Activated T-cell treated with anti-CD3 and anti-CD28 coated beads for 4 hours (primary cell): ENCODE measurements at regions not wholly inside any gene's neighbourhood (a gene's known extent, or its start where the extent isn't known, plus 50 kb on each side); places are given as distances from the start of the nearest gene placed in this dataset.

Experiments used
- DNase-seq: peaks from one replicate; pipeline ENCODE4 v3.0.0-alpha.2; 2020

DNA sequence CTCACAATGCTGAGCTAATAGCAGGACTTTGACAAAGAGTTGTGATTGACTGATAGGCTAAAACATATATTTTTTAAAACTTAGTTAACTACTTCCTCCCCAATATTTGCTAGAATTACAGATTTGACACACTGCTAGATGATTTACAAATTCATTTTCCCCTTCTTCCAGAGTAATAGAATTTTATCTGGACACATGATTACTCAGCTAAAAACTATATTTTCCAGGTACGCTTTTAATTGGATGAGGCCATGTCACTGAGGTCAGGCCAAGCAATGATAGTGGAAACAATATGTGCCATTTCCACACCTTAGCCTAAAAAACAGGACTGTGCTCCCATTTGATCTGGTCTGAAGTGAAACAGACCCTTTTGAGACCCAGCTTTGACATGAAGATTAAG is 193.3 kb upstream of the PGRMC2 start:
- DNase-seq: no peak

DNA sequence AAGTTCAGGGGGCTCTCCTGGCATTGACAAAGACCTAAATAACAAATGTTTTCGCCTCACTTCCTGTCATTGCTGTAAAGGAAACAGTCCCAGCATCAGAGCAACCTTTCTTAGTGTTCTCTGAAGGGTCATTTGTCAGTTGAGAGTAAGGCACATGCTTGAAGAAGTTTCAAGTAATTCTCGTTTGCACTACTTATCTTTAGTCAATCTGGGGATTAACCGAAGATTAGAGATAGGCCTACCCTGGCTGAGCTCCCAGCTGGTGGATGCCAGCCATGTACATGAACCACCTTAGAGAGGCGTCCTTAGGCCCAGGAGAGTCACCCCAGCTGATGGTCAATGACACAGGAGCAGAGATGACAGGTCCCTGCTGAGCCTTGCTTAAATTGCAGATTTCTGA is 189.9 kb upstream of the PGRMC2 start:
- DNase-seq: no peak

DNA sequence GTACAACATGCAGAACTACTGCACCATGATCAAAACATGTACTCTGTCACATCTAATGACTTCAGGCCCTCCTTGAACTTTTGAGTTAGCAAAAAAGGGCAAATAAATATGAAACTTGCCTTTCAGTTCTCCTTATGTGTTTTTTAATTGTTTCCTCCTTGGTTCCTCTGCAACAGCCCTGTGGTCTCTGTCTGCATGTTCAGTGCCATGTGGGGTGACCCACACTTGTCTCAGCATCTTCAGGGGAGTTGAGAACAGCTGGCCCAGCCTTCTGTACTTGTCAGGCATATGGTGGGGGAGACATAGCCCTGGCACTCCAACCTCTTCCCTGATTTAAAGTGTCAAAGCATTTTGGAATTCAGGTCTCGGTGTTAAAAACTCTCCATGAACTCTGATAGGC is 188.0 kb upstream of the PGRMC2 start:
- no peak for DNase-seq

DNA sequence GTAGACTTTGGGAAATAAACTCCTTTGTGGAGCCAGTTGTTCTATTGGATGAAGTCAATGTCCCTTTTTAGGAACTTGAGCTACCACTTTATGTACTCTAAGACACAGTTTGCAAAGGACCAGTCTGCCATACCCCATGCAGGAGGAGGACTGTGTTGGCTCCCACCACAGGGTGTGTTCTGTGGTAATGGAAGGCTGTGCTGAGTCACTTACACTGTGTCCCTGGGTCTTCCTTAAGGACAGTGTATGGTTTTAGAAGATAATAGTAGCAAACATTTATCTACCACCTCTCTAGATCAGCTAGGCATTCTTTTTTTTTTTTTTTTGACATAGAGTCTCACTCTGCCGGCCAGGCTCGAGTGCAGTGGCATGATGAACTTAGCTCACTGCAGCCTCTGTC is 184.0 kb upstream of the PGRMC2 start:
- DNase-seq: no peak

DNA sequence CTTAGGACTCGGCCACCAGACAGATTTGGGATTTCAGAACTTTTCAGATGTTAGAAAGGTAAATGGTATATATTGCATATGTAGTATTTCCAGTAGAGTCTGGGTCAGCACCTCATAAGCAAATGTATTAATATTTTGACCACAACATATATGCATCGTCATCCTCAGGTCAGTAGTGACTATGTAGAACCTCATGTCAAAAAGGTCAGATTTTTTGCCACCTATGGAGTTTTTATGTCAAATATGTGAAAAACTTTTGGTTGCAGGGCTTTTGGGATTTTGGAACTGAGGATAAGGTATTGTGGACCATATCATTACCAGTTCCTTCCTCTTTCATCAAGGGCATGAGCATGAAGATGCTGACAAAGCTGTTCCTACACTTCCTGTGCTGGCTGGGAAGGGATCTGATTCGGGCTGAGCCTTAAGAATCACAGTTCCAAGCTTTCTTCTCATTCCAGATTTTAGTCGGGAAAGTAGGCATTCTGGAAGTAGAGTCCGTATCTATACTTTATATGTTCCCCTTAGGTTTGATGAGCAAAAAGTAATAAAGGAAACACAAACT is 183.0 kb upstream of the PGRMC2 start:
- no peak for DNase-seq

DNA sequence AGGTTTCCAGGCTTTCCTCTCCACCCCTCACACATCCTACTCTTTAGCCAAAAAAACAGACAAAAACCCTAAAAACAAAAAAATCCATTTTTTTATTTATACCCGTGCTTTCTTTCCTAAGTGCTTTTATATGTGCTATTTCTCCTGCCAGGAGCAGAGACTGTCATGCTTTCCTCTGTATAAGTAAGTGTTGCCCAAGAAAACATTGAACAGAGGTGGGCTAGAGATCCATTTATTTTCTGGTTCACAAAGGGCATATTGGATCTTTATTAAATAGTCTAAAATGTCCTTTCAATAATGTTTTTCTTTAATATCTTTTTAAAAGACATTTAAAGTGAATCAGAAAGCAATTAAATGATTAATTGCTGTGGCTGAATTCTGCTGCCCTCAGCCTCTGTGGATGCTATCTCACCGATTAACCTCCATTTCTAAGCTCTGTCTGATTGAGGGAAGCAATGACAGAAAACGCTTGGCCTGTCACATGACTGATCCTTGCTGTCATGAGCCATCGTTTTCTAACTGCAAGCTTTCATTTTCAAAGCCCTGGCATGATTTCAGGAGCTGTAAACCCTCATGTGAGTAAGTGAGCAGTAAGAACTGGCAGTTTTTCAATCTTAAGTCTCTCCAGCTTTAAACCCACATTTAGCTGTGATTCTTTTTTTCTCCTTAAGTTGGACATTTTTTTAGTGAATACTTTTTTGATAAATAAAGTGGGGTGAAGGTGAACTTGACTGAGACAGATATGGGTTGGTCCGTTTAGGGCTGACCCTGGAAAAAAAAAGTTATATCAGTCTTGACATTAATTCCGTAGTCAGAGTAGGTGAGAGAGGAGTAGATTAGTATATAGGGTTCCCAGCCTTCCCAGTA is 180.7 kb upstream of the PGRMC2 start:
- DNase-seq: no peak

DNA sequence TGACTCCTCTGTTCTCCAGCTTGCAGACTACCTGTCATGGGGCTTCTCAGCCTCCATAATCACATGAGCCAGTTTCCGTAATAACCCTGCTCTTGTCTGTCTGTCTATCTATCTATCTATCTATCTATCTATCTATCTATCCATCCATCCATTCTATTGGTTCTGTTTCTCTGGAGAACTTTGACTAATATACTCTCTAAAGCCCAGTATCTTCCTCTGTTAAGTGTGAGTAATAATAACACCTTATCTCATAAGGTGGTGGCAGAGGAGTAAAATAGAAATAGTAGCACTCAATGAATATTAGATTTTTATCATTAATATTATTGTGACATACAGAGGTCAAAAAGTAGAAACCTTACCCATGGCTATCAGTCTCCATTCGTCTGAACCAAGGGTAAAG is 177.9 kb upstream of the PGRMC2 start:
- DNase-seq: no peak

DNA sequence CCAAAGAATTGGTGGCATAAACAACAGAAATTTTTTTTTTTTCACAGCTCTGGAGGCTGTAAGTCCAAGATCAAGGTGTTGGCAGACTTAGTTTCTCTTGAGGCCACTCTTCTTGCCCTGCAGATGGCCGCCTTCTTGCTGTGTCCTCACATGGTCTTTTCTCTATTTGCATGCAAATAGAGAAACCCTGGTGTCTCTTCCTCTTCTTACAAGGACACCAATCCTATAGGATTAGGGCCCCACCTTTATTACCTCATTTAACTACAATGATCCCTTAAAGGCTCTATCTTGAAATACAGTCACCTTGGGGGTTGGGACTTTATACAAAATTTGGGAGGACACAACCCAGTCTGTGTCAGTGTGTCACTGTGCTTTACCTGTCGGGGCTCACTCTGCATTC is 175.4 kb upstream of the PGRMC2 start:
- no peak for DNase-seq

DNA sequence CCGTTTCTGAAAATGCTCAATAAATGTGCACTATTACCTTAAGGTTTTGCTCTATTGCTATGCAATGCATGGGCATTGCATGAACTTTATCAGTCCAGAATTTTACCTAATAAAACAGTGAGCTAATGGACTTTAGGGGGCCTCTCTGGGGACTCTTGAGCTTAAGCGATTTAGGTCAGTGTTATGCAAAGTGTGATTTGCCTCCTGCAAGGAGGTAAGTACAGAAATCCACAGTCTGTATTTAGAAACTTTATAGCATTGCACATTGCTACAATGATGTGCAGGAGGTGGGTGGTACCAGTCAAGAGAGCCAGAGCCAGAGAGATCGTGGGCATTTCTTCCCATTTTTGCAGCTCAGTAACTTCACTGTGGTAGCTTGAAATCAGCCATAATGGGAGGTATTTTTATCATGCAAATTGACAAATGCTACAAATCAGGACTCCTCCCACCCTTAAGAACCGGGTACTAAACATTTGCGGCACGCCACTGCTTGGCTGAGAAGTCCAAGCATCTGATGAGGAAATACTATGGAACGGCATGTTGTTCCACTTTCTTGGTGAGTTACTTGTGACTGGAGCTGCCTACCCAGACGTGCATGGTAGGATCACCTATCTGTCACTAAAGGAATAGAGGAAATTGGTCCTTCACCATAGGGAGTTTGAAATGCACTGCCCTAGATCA is 174.6 kb upstream of the PGRMC2 start:
- DNase-seq: no peak

DNA sequence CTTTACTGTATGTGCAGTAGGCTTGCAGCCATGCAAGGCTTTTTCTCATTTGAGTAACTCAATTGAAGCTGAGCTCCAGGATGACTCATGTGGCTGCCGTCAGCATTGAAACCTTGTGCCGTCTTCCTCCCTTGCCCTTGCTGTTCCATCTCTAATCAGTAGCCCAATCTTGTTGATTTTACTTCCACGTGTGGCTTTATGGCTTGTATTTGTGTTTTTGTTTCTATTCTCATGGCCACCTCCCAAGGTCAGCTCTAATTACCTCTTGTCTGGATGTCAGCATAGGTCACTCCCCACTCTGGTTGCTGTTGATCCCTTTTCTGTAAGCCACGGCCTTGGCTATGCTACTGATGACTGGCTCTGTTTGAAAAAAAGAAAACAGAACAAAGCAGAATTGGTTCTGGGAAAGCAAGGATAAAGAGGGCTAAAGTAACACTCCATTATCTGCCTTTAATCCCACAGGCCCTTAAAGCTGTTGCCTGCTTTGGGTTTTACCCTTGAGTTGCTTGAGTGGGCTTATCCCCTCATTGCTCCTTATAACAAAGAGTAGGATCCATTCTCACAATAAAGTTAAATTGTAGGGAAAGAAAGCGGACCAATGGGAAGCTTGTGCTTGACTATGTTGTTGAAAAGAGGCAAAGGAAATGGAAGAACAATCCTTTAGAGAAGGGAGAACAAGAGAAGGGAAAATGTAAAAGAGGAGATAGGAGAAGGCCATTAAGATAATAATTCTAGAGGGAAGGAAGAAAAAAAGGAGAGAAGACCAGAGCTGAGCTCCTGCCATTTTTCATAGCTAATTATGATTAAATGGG is 173.9 kb upstream of the PGRMC2 start:
- no peak for DNase-seq

DNA sequence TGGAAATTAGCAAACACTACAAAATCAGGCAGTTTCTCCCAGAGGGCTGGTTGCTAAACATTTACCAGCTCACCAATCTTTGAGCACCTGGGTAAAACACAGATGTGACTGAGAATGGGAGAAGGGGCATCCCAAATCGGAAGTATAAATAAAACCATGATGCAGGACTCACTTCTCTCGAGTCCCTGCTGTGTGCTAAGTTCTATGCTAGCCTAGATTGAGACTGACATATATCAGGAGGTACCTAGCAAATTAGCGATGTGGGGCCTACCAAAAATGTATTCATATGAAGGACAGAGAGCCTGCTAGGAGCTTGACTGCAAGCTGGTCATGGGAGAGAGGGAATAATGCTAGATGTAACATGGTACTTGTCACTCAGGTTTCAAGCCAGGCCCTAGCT is 171.9 kb upstream of the PGRMC2 start:
- DNase-seq: no peak

DNA sequence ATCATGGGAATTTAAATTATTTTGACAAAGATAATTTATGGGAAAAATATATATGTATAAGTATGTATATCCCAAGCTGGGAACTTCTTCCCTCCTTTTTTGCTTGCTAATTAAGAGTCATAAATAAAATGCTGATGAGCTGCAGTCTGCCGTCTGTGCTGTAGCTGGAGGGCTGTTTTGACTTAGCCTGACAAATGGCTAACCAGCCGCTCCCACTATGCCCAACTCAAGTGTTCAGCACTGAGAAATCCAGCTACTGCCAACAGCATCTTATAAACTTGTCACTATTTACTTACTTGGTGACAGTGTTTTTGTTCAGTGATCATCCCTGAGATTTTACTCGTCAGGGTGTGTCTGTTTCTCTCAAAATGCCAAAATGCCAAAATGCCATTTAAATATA is 171.2 kb upstream of the PGRMC2 start:
- DNase-seq: no peak

DNA sequence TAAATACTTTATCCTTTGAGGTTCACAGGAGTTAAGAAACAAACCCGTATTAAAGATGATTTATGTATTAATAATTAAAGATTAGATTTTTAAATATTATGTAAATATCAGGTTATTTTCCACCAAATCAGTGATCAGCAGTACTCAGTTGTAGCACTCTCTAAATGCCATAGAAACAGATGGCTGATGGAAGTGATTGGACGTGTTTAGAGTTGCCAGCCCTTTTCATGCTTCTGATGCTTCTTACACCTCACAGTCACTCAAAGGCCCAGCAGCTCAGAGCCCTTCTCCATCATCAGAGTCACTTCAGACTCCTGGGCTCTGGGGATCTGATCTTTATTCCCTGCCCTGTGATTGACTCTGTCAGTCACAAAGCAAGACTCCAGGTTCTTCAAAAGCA is 170.1 kb upstream of the PGRMC2 start:
- no peak for DNase-seq

DNA sequence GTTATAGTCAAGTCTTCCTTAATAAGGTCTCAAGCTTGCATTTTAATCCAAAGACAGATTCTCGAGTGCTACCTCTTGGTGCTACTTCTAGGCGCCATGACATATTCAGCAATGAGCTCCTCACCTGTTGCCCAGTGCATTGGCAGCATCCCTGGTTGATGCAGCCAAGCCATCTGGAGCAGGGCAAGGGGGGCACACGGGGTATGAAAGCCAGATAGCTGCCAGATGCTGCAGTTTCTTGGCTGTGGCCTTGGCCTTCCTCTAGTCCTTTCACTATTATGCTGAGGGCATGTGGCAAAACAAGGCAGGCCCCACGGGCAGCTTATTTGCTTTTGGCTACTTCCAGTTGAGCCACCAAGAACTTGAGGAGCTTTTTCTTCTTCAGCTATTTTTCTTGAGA is 168.6 kb upstream of the PGRMC2 start:
- no peak for DNase-seq

DNA sequence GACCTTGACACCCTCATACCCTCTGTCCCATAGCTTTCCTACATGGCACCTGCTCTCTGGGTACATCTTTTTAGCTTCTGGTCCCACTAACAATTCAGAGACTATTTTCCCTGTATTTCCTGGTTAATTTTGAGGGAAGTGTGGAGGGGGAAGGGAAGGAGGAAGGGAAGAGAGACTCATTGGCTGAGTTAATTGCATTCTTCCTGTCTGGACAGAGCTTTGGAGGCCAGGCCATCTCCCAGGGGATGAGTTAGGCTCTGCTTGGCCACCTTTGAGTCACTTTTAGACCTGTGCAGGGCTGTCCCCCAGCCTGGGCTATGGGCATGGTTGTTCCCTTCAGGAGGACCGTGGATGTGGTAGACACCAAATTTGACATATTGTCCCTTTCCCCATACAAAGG is 167.9 kb upstream of the PGRMC2 start:
- no peak for DNase-seq

DNA sequence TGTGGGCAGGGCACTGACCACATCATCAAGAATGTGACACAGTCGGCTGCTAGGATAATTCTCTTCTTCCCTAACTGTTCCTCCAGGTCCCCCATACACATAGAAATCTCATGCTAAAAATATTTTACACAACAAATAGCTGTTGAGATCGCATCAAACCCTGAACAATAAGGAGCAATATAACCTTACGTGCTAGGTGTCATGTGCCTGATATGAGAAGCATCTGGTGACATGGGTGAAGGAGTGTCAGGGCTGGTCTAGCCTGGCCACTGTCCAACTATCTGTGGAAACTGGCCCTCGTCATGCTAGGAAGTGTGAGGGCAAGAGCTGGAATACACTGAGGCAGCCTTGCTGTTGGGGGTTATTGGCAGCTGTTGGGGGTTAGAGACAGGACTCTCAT is 167.3 kb upstream of the PGRMC2 start:
- DNase-seq: no peak

DNA sequence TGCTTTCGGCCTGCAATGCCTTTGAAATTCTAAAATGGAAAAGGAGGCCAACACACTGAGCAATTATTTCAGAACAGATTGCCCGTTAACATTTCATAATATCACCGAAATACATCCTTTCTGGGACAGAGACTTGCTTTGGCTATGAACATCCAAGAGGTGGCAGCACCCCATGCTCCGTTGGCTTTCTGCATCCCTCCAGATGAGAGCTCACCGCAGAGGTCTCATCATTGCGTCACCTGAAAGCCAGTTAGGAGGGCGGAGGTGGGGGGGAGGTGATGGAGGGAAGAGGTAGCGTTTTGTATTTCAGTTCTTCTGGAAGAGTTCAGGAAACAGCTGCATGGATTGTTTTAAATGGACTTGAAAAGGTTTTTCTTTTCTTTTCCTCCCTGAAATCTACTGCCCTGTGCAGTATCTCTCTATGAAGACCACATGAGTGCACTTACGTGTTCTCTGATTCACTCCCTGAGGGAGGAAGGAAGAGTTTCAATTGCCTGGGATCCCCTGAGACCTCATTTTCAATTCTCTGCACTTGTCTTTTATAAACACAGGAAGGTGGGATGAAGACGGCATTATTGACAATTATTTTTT is 166.8 kb upstream of the PGRMC2 start:
- peak; percentile 45 for DNase-seq

DNA sequence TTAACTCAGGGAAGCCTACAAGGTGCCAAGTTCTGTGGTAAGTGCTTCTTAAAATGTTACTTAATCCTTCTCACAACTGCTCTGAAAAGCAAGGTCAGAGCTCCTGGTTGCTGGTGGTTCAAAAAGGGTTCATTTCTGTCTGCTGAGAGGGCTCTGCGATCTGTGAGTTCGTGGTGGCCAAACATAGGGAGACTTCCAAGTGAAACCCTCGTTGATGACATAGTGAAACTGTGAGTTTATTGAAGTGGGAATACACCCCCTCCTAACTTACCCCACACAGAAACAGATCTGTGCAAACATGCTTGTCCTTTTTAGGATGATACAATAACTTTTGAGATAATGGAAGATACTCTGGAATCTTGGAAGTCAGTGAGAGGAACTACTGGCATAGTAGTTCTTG is 164.8 kb upstream of the PGRMC2 start:
- DNase-seq: no peak

DNA sequence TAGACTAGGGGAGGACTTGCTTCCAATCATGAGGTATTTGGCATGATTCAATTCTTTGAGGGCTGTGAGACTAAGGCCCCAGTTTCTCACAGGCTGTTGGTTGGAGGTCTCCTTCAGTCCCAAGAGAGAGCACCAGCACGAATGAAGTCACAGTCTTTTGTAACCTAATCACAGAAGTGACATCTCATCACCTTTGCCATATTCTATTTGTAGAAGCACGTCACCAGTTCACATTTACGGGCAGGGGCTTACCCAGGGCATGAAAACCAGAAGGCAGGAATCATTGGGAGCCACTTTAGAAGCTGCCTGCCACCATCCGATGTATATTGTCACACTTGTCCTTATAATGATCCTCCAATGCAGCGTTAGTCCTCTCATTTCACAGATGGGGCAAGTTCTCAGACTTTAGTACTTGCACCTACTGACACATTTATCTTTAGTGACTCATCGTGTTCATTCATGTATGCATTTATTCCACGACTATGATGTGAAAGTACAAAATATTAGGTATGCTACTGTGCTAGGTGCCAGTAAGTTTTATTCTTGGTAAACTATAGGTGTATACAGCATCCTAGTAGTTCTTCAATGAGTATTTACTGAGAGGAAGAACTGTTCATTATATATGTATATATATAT is 163.8 kb upstream of the PGRMC2 start:
- DNase-seq: no peak

DNA sequence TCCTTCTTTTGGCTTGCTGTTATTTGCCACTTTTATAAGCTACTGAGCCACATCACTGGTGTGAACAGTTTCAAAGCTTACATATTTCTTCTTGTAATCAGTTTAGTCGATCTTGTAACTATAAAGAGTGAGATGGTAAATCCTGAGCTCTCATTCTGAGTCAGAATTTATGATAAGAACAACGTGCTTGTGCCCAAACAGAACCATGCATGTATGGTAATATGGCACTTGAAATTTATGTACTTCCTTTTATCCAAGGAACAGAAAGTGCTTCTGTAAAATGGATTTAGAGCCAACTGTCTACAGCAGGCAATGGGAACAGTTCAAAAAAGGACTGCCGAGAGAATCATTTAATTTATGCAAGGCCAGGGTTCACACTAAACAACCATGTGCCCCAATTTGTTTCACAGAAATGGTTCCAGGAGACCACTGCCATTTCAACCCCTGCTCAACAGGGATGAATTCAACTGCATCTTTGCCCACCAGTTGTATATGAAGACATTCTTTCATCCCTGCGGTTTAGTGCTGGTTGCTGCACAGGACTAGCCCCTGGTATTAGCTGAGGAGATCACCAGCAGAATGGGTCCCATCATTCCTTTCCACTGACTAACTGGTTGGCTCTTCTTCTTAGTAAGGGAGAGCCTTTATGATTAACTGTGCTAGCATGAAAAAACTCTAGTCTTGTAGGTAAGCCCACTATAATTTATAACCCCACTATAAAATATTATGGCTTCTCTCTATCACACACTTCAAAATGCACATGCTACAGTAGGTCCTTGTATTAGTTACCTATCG is 162.9 kb upstream of the PGRMC2 start:
- no peak for DNase-seq

DNA sequence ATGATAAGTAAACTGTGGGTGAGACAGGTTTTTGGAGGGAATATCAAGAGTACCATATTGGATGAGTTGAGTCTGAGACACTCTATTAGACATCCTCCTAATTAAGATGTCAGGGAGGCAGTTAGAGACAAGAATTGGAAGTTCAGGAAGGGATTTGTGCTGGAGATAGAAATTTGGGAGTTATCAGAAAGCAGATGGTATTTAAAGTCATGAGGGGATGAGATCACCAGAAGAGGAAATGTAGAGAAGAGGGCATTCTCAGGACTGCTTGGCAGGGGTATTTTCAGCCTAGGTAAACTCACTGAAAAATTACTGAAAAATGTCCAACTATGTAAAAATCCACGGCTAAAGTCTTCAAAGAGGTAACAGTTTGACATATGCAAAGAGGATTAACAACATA is 161.6 kb upstream of the PGRMC2 start:
- no peak for DNase-seq
